GM18861 (cell line): ENCODE measurements at regions not wholly inside any gene's neighbourhood (a gene's known extent, or its start where the extent isn't known, plus 50 kb on each side); places are given as distances from the start of the nearest gene placed in this dataset.

Source experiments
- ATAC-seq: cut with Tn5 transposase; IDR thresholded peaks from one replicate; pipeline ENCODE4 v1.9.1; 2021; ENCODE audit not compliant: unreplicated experiment

- no peak for ATAC-seq
Measured at GRCh38 chr13:40136896-40137295, 481.4 kb downstream of the COG6 start.

DNA sequence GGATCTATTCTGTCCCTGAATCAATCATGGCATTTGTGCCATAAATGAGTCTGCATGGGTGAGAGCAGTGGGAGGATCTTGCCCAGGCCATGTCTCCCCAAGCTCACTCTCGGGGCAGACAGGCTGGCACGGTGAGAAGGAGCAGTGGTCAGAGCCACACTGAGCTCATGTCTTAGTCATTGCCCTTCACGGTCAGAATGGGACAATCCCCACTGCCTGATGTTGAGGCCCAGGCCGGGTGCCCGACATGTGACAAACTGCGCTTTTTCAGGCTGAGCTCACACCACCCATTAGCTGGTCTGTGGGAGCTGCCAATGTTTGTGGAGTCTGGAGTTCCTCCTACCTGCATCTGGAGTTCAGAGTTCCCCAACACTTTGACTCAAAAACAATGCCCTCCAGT lies 481.9 kb downstream of the COG6 start:
- no peak for ATAC-seq

GRCh38 chr13:40139896-40140520 lies 484.5 kb downstream of the COG6 start:
- no peak for ATAC-seq

GRCh38 chr13:40141859-40142555 lies 486.5 kb downstream of the COG6 start:
- ATAC-seq: no peak

DNA sequence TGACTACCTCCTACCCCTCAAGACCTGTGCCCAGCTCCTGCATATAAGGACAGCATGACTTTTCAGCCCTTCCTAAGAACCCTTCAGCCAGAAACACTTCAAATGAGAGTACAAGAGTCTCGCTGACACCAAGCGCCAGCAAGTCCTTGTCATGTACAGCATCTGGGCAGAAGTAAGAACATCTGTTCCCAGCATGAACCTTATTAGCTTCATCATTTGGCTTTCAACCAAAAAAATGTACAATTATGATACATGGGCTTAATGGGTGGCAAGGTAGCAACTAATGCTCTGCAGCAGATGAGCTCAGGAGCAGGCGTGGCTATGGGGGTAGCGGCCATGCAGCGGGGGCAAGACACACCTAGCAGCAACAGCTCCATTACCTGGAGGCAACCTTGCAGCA lies 487.6 kb downstream of the COG6 start:
- ATAC-seq: no peak

GRCh38 chr13:40143559-40143958 lies 488.1 kb downstream of the COG6 start:
- ATAC-seq: no peak

GRCh38 chr13:40145139-40145538 lies 489.7 kb downstream of the COG6 start:
- ATAC-seq: no peak

- no peak for ATAC-seq
Measured at GRCh38 chr13:40146063-40146462, 490.6 kb downstream of the COG6 start.

- ATAC-seq: no peak
Measured at GRCh38 chr13:40146611-40147117, 491.2 kb downstream of the COG6 start.

GRCh38 chr13:40148101-40148500 lies 492.6 kb downstream of the COG6 start:
- ATAC-seq: no peak

GRCh38 chr13:40148742-40149141 lies 493.3 kb downstream of the COG6 start:
- ATAC-seq: no peak

DNA sequence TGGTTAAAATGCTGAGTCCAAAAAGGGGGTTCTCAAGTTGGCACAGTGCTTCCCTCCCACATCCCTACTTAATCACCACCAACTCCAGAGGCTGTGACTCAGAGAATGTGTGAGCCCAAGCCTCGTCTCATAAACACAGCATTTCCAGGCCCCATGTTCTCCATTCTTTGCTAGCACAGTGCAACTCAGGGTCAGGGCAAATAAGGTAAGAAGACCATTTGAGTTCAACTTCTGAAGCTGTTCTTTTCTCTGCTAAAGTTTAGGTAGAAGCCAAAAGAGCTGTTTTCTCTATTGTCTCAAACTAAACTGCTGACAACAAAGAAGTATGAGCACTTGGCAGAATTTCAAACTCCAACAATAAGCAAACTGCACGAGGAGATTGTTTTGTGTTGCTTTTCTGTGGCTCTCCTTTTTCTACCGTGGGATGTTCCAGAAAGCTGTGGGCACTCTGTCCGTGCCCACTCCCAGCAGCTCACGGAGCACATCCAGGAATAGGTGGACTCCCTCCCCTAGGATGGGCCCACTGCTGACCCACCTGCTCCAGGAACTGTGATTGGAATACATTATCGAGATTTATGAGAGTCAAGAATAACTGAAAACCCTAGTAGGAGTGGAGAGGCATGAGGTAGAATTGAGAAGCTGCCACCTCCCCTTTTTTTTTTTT lies 494.3 kb downstream of the COG6 start:
- ATAC-seq: no peak

- ATAC-seq: no peak
Measured at GRCh38 chr13:40151673-40152072, 496.2 kb downstream of the COG6 start.

GRCh38 chr13:40152145-40152544 lies 496.7 kb downstream of the COG6 start:
- ATAC-seq: no peak

DNA sequence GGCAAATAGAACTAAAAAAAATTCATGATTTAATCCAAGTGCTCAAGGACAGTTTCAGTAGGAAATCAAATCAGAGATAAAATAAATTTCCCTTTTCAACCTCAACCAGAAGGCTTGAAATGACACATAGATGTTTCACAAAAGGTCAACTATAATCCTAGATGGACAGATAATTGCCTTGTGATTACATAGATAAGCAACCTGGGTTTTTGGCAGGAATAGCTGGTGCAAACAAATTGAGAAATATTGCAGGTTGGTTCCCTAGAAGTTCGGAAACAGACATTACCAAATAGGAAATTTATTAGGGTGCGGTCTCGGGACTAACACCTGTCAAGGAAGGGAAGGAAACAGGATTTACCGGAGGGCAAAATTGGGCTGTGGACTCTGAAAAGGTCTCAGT lies 497.5 kb downstream of the COG6 start:
- no peak for ATAC-seq

GRCh38 chr13:40153516-40153915 lies 498.1 kb downstream of the COG6 start:
- ATAC-seq: no peak

- no peak for ATAC-seq
Measured at GRCh38 chr13:40155201-40155600, 499.7 kb downstream of the COG6 start.

- no peak for ATAC-seq
Measured at GRCh38 chr13:40158218-40158617, 502.8 kb downstream of the COG6 start.

GRCh38 chr13:40158757-40159156 lies 503.3 kb downstream of the COG6 start:
- no peak for ATAC-seq

GRCh38 chr13:40159736-40160135 lies 504.3 kb downstream of the COG6 start:
- ATAC-seq: no peak

- ATAC-seq: no peak
Measured at GRCh38 chr13:40160618-40161350, 505.3 kb downstream of the COG6 start.
